HFFc6 (cell line): ENCODE measurements at regions not wholly inside any gene's neighbourhood (a gene's known extent, or its start where the extent isn't known, plus 50 kb on each side); places are given as distances from the start of the nearest gene placed in this dataset.
"Not testable (repeated sequence)": the region's sequence is repeated elsewhere in the genome, so short reads cannot be mapped to it uniquely, and the experiment has no call there.

Source experiments
- DNase-seq: peaks from one replicate; pipeline ENCODE4 v3.0.0-alpha.2; 2018
- H3K27ac Mint-ChIP-seq: 2 replicates; pipeline ENCODE4 v1.8.0; 2020; ENCODE audit warnings: mild to moderate bottlenecking, mixed read lengths
- H3K27me3 Mint-ChIP-seq: 2 replicates; pipeline ENCODE4 v1.8.0; 2021; ENCODE audit warnings: mild to moderate bottlenecking, moderate library complexity, mixed read lengths; ENCODE audit not compliant: insufficient read depth
- H3K36me3 Mint-ChIP-seq: 2 replicates; pipeline ENCODE4 v1.8.0; 2021; ENCODE audit warnings: low read depth, mixed read lengths
- H3K4me1 Mint-ChIP-seq: 2 replicates; pipeline ENCODE4 v1.8.0; 2020; ENCODE audit warnings: low read depth, mixed read lengths
- H3K4me3 Mint-ChIP-seq: 2 replicates; pipeline ENCODE4 v1.8.0; 2020; ENCODE audit warnings: mild to moderate bottlenecking, moderate library complexity, mixed read lengths
- H3K9me3 Mint-ChIP-seq: 2 replicates; pipeline ENCODE4 v1.8.0; 2020; ENCODE audit warnings: mild to moderate bottlenecking, mixed read lengths
- CTCF ChIP-seq: fragments of 200-600 bp; sonication (generic); IDR thresholded peaks from 2 replicates; pipeline ENCODE4 v1.5.0; 2021; ENCODE audit warnings: antibody characterized with exemption, mild to moderate bottlenecking

- no peak for TF ChIP-seq CTCF
- no peak for DNase-seq
- Mint-ChIP-seq H3K36me3 (no peaks in the 10 kb centered on the region), H3K4me1 (peaks cover 12% of the 10 kb centered on the region), H3K4me3 (no peak overlapping the region), H3K9me3 (no peaks in the 10 kb centered on the region), H3K27ac (no peak overlapping the region), H3K27me3 (peaks cover 9% of the 10 kb centered on the region)
Observed at GRCh38 chr6:150306290-150306689, 62.5 kb upstream of the IYD start.

GRCh38 chr6:150307520-150307919 lies 61.3 kb upstream of the IYD start:
- TF ChIP-seq CTCF: no peak
- no peaks in the 10 kb centered on the region; the same call in 1 of the 2 replicates for H3K9me3 Mint-ChIP-seq
- peaks cover 9% of the 10 kb centered on the region for H3K27me3 Mint-ChIP-seq
- no peaks in the 10 kb centered on the region for H3K36me3 Mint-ChIP-seq
- H3K4me3 Mint-ChIP-seq: no peak overlapping the region
- peaks cover 10% of the 10 kb centered on the region for H3K4me1 Mint-ChIP-seq
- no peak for DNase-seq
- no peak overlapping the region for H3K27ac Mint-ChIP-seq

- H3K27ac Mint-ChIP-seq: no peak overlapping the region
- H3K4me1 Mint-ChIP-seq: peaks cover 11% of the 10 kb centered on the region
- H3K27me3 Mint-ChIP-seq: peaks cover 9% of the 10 kb centered on the region
- H3K4me3 Mint-ChIP-seq: no peak overlapping the region
- no peaks in the 10 kb centered on the region; the same call in 1 of the 2 replicates for H3K9me3 Mint-ChIP-seq
- DNase-seq: no peak
- H3K36me3 Mint-ChIP-seq: no peaks in the 10 kb centered on the region
- TF ChIP-seq CTCF: no peak
Observed at GRCh38 chr6:150308812-150309645, 59.8 kb upstream of the IYD start.

- no peak overlapping the region for H3K4me3 Mint-ChIP-seq
Observed at GRCh38 chr6:150310539-150310938, 58.3 kb upstream of the IYD start.

GRCh38 chr6:150311149-150311944 lies 57.5 kb upstream of the IYD start:
- not testable (repeated sequence) for H3K4me3 Mint-ChIP-seq, H3K36me3 Mint-ChIP-seq, H3K27ac Mint-ChIP-seq, DNase-seq, H3K9me3 Mint-ChIP-seq
- Mint-ChIP-seq H3K27me3 (peaks cover 11% of the 10 kb centered on the region), H3K4me1 (peaks cover 11% of the 10 kb centered on the region)

More at GRCh38 chr6:150310539-150310938, 58.3 kb upstream of the IYD start:
- Mint-ChIP-seq H3K36me3 (no peaks in the 10 kb centered on the region), H3K27ac (no peak overlapping the region), H3K9me3 (no peaks in the 10 kb centered on the region; the same call in 1 of the 2 replicates), H3K4me1 (peaks cover 11% of the 10 kb centered on the region), H3K27me3 (peaks cover 11% of the 10 kb centered on the region)
- no peak for TF ChIP-seq CTCF
- no peak for DNase-seq

GRCh38 chr6:150312395-150312794 lies 56.4 kb upstream of the IYD start:
- Mint-ChIP-seq H3K27me3 (peaks cover 9% of the 10 kb centered on the region), H3K36me3 (no peaks in the 10 kb centered on the region), H3K27ac (no peak overlapping the region), H3K9me3 (no peaks in the 10 kb centered on the region; the same call in 1 of the 2 replicates), H3K4me1 (peaks cover 11% of the 10 kb centered on the region), H3K4me3 (0 out of 2 replicates have a peak overlapping the region, but pooled peaks have one; percentile 17)
- no peak for DNase-seq
- no peak for TF ChIP-seq CTCF
